Immature natural killer cell (primary cell): ENCODE measurements at regions not wholly inside any gene's neighbourhood (a gene's known extent, or its start where the extent isn't known, plus 50 kb on each side); places are given as distances from the start of the nearest gene placed in this dataset.

Experiments used
- DNase-seq, 3 donors: peaks; one replicate each; pipeline ENCODE4 v3.0.0; 2022; ENCODE audit warnings: mixed read lengths in 1 of 3
- H3K27ac Mint-ChIP-seq, 6 donors: one replicate each; pipeline ENCODE4 v1.8.0; 2020; ENCODE audit warnings: mixed read lengths in 6 of 6, mild to moderate bottlenecking in 5 of 6, inconsistent platforms in 4 of 6, moderate library complexity in 3 of 6
- H3K27me3 Mint-ChIP-seq, 3 donors: one replicate each; pipeline ENCODE4 v1.8.0; 2020 to 2021; ENCODE audit warnings: low read depth in 3 of 3, mild to moderate bottlenecking in 3 of 3, mixed read lengths in 3 of 3, moderate library complexity in 3 of 3, inconsistent platforms in 1 of 3
- H3K36me3 Mint-ChIP-seq, 3 donors: one replicate each; pipeline ENCODE4 v1.8.0; 2020; ENCODE audit warnings: mixed read lengths in 3 of 3, inconsistent platforms in 2 of 3, mild to moderate bottlenecking in 2 of 3
- H3K4me1 Mint-ChIP-seq, 2 donors: one replicate each; pipeline ENCODE4 v1.8.0; 2020; ENCODE audit warnings: inconsistent platforms in 2 of 2, mild to moderate bottlenecking in 2 of 2, mixed read lengths in 2 of 2, moderate library complexity in 1 of 2
- H3K4me3 Mint-ChIP-seq, 5 donors: one replicate each; pipeline ENCODE4 v1.8.0; 2020; ENCODE audit warnings: mild to moderate bottlenecking in 5 of 5, mixed read lengths in 5 of 5, inconsistent platforms in 3 of 5, moderate library complexity in 3 of 5
- H3K9me3 Mint-ChIP-seq, 6 donors: one replicate each; pipeline ENCODE4 v1.8.0; 2020; ENCODE audit warnings: mild to moderate bottlenecking in 6 of 6, mixed read lengths in 6 of 6, inconsistent platforms in 4 of 6, moderate library complexity in 3 of 6

- H3K27ac Mint-ChIP-seq: no peak overlapping the region
- H3K4me3 Mint-ChIP-seq: no peak overlapping the region
- no peak for DNase-seq
- H3K4me1 Mint-ChIP-seq: no peaks in the 10 kb centered on the region
- H3K27me3 Mint-ChIP-seq: peaks cover 0 to 2% (median 0%) of the 10 kb centered on the region in 3 donors
- peaks cover 0 to 7% (median 0%) of the 10 kb centered on the region in 3 donors for H3K36me3 Mint-ChIP-seq
- peaks cover 0 to 8% (median 5%) of the 10 kb centered on the region in 6 donors for H3K9me3 Mint-ChIP-seq
Observed at GRCh38 chr7:34282271-34282670, 375.7 kb upstream of the NPSR1 start.

- Mint-ChIP-seq H3K4me1 (no peaks in the 10 kb centered on the region), H3K4me3 (no peak overlapping the region), H3K27me3 (peaks cover 0 to 2% (median 0%) of the 10 kb centered on the region in 3 donors)
Observed at GRCh38 chr7:34296663-34297062, 361.4 kb upstream of the NPSR1 start.

GRCh38 chr7:34298492-34299013 is 359.5 kb upstream of the NPSR1 start:
- H3K27me3 Mint-ChIP-seq: no peaks in the 10 kb centered on the region
- DNase-seq: no peak
- no peak overlapping the region for H3K4me3 Mint-ChIP-seq
- no peaks in the 10 kb centered on the region for H3K36me3 Mint-ChIP-seq
- no peaks in the 10 kb centered on the region for H3K4me1 Mint-ChIP-seq
- H3K27ac Mint-ChIP-seq: no peak overlapping the region
- H3K9me3 Mint-ChIP-seq: no peaks in the 10 kb centered on the region

More at GRCh38 chr7:34296663-34297062, 361.4 kb upstream of the NPSR1 start:
- H3K9me3 Mint-ChIP-seq: no peaks in the 10 kb centered on the region
- no peak for DNase-seq
- no peaks in the 10 kb centered on the region for H3K36me3 Mint-ChIP-seq
- no peak overlapping the region for H3K27ac Mint-ChIP-seq

GRCh38 chr7:34299066-34299465 is 359.0 kb upstream of the NPSR1 start:
- Mint-ChIP-seq H3K9me3 (no peaks in the 10 kb centered on the region), H3K27me3 (no peaks in the 10 kb centered on the region), H3K4me1 (no peaks in the 10 kb centered on the region), H3K36me3 (no peaks in the 10 kb centered on the region), H3K4me3 (no peak overlapping the region), H3K27ac (no peak overlapping the region)
- no peak for DNase-seq

- peaks cover 0 to 3% (median 0%) of the 10 kb centered on the region in 3 donors for H3K27me3 Mint-ChIP-seq
- H3K4me1 Mint-ChIP-seq: no peaks in the 10 kb centered on the region
- H3K36me3 Mint-ChIP-seq: no peaks in the 10 kb centered on the region
- no peak overlapping the region for H3K27ac Mint-ChIP-seq
- no peak for DNase-seq
- H3K9me3 Mint-ChIP-seq: peaks cover 0 to 11% (median 6%) of the 10 kb centered on the region in 6 donors
- H3K4me3 Mint-ChIP-seq: no peak overlapping the region
Observed at GRCh38 chr7:34307540-34307939, 350.5 kb upstream of the NPSR1 start.

- Mint-ChIP-seq H3K4me1 (no peaks in the 10 kb centered on the region), H3K9me3 (peaks cover 0 to 18% (median 7%) of the 10 kb centered on the region in 6 donors), H3K27me3 (peaks cover 0 to 3% (median 0%) of the 10 kb centered on the region in 3 donors), H3K36me3 (no peaks in the 10 kb centered on the region), H3K4me3 (no peak overlapping the region), H3K27ac (no peak overlapping the region)
- no peak for DNase-seq
Observed at GRCh38 chr7:34308595-34308994, 349.4 kb upstream of the NPSR1 start.

- Mint-ChIP-seq H3K27me3 (peaks cover 0 to 3% (median 0%) of the 10 kb centered on the region in 3 donors), H3K4me3 (no peak overlapping the region), H3K27ac (no peak overlapping the region), H3K9me3 (peaks cover 0 to 18% (median 7%) of the 10 kb centered on the region in 6 donors), H3K4me1 (no peaks in the 10 kb centered on the region), H3K36me3 (no peaks in the 10 kb centered on the region)
- no peak for DNase-seq
Observed at GRCh38 chr7:34309116-34309515, 348.9 kb upstream of the NPSR1 start.

GRCh38 chr7:34309584-34309983 is 348.4 kb upstream of the NPSR1 start:
- no peak for DNase-seq
- H3K27me3 Mint-ChIP-seq: peaks cover 0 to 3% (median 1%) of the 10 kb centered on the region in 3 donors
- no peaks in the 10 kb centered on the region for H3K36me3 Mint-ChIP-seq
- H3K9me3 Mint-ChIP-seq: peaks cover 0 to 18% (median 7%) of the 10 kb centered on the region in 6 donors
- H3K27ac Mint-ChIP-seq: no peak overlapping the region
- no peaks in the 10 kb centered on the region for H3K4me1 Mint-ChIP-seq
- H3K4me3 Mint-ChIP-seq: no peak overlapping the region

GRCh38 chr7:34311591-34311990 is 346.4 kb upstream of the NPSR1 start:
- Mint-ChIP-seq H3K9me3 (peaks cover 0 to 18% (median 8%) of the 10 kb centered on the region in 6 donors), H3K27me3 (peaks cover 1 to 3% (median 2%) of the 10 kb centered on the region in 3 donors), H3K4me1 (no peaks in the 10 kb centered on the region), H3K36me3 (no peaks in the 10 kb centered on the region), H3K4me3 (no peak overlapping the region), H3K27ac (no peak overlapping the region)
- DNase-seq: no peak

GRCh38 chr7:34312624-34313023 is 345.4 kb upstream of the NPSR1 start:
- peaks cover 0 to 18% (median 7%) of the 10 kb centered on the region in 6 donors for H3K9me3 Mint-ChIP-seq
- DNase-seq: no peak
- no peak overlapping the region for H3K27ac Mint-ChIP-seq
- no peak overlapping the region for H3K4me3 Mint-ChIP-seq
- peaks cover 1 to 3% (median 2%) of the 10 kb centered on the region in 3 donors for H3K27me3 Mint-ChIP-seq
- H3K4me1 Mint-ChIP-seq: no peaks in the 10 kb centered on the region
- H3K36me3 Mint-ChIP-seq: no peaks in the 10 kb centered on the region

- no peak overlapping the region for H3K4me3 Mint-ChIP-seq
- peaks cover 1 to 3% (median 2%) of the 10 kb centered on the region in 3 donors for H3K27me3 Mint-ChIP-seq
- H3K9me3 Mint-ChIP-seq: peaks cover 0 to 18% (median 7%) of the 10 kb centered on the region in 6 donors
- H3K4me1 Mint-ChIP-seq: no peaks in the 10 kb centered on the region
- H3K27ac Mint-ChIP-seq: no peak overlapping the region
- H3K36me3 Mint-ChIP-seq: no peaks in the 10 kb centered on the region
- DNase-seq: no peak
Observed at GRCh38 chr7:34313289-34313688, 344.7 kb upstream of the NPSR1 start.

- H3K36me3 Mint-ChIP-seq: no peaks in the 10 kb centered on the region
- H3K9me3 Mint-ChIP-seq: peaks cover 0 to 18% (median 2%) of the 10 kb centered on the region in 6 donors
- H3K4me3 Mint-ChIP-seq: no peak overlapping the region
- no peak overlapping the region for H3K27ac Mint-ChIP-seq
- H3K27me3 Mint-ChIP-seq: peaks cover 0 to 2% (median 1%) of the 10 kb centered on the region in 3 donors
- DNase-seq: no peak
- no peaks in the 10 kb centered on the region for H3K4me1 Mint-ChIP-seq
Observed at GRCh38 chr7:34315032-34315431, 343.0 kb upstream of the NPSR1 start.

GRCh38 chr7:34317039-34317438 is 341.0 kb upstream of the NPSR1 start:
- no peak overlapping the region for H3K27ac Mint-ChIP-seq
- peaks cover 0 to 12% (median 3%) of the 10 kb centered on the region in 6 donors for H3K9me3 Mint-ChIP-seq
- no peak overlapping the region for H3K4me3 Mint-ChIP-seq
- no peak for DNase-seq
- H3K36me3 Mint-ChIP-seq: no peaks in the 10 kb centered on the region
- peaks cover 0 to 3% (median 2%) of the 10 kb centered on the region in 3 donors for H3K27me3 Mint-ChIP-seq
- H3K4me1 Mint-ChIP-seq: peaks cover 5 to 6% of the 10 kb centered on the region in 2 donors

GRCh38 chr7:34320412-34320811 is 337.6 kb upstream of the NPSR1 start:
- H3K27ac Mint-ChIP-seq: no peak overlapping the region
- H3K9me3 Mint-ChIP-seq: peaks cover 0 to 4% (median 0%) of the 10 kb centered on the region in 6 donors
- no peak overlapping the region for H3K4me3 Mint-ChIP-seq
- peaks cover 0 to 7% (median 4%) of the 10 kb centered on the region in 3 donors for H3K27me3 Mint-ChIP-seq
- peaks cover 5 to 6% of the 10 kb centered on the region in 2 donors for H3K4me1 Mint-ChIP-seq
- H3K36me3 Mint-ChIP-seq: no peaks in the 10 kb centered on the region
- DNase-seq: no peak
